ENCODE measurements at regions not wholly inside any gene's neighbourhood (a gene's known extent, or its start where the extent isn't known, plus 50 kb on each side); places are given as distances from the start of the nearest gene placed in this dataset.

DNA sequence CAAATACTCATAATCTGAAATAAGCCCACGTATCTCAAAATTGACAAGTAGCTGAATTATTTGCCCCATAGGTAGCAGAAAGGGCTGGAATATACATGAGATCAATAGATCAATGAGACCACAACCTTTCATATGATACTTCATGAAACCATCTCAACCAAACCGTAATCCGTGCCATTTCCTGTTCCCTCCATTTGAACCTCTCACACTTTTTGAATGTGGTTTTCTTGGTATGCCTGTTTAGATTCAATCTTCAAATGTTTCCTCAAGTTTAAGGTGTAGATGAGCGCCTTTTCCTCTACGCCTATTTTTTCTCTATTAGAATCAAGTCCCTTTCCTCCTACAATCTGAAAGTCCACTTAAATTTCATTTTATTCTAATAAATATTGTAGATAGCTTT is 805.5 kb downstream of the EFNA5 start:
- DNase-seq (no peak), FAIRE-seq (no peak)
- no peaks in the 10 kb centered on the region for H3K9me3 ChIP-seq (ENCODE audit: control insufficient read depth in 2 of 3, insufficient read depth in 1 of 3, low read length in 3 of 3)
- no peak overlapping the region for H3K27ac ChIP-seq (ENCODE audit: low read depth in 2 of 2, low read length in 2 of 2)
- H3K4me1 ChIP-seq (ENCODE audit: control insufficient read depth in 2 of 3, insufficient read depth in 2 of 3, low read depth in 1 of 3, low read length in 3 of 3), result peaks cover 0 to 6% (median 0%) of the 10 kb centered on the region in 3 donors
- TF ChIP-seq, protein P1, sequence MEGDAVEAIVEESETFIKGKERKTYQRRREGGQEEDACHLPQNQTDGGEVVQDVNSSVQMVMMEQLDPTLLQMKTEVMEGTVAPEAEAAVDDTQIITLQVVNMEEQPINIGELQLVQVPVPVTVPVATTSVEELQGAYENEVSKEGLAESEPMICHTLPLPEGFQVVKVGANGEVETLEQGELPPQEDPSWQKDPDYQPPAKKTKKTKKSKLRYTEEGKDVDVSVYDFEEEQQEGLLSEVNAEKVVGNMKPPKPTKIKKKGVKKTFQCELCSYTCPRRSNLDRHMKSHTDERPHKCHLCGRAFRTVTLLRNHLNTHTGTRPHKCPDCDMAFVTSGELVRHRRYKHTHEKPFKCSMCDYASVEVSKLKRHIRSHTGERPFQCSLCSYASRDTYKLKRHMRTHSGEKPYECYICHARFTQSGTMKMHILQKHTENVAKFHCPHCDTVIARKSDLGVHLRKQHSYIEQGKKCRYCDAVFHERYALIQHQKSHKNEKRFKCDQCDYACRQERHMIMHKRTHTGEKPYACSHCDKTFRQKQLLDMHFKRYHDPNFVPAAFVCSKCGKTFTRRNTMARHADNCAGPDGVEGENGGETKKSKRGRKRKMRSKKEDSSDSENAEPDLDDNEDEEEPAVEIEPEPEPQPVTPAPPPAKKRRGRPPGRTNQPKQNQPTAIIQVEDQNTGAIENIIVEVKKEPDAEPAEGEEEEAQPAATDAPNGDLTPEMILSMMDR (IDR thresholded peaks at IDR 0.05; ENCODE audit: borderline replicate concordance, extremely low read depth, insufficient read depth), result no peak
- H3K36me3 ChIP-seq (ENCODE audit: control insufficient read depth in 2 of 3, insufficient read depth in 3 of 3, low read length in 3 of 3), result no peaks in the 10 kb centered on the region
- H3K9ac ChIP-seq (ENCODE audit: low read length in 3 of 3), result no peak overlapping the region
- no peak overlapping the region for H3K4me3 ChIP-seq (ENCODE audit: low read length in 3 of 3)
- intact Hi-C loops (cut with DNase I), result no loop called here
- H3K27me3 ChIP-seq (ENCODE audit: control insufficient read depth, insufficient read depth, low read length), result no peaks in the 10 kb centered on the region

DNA sequence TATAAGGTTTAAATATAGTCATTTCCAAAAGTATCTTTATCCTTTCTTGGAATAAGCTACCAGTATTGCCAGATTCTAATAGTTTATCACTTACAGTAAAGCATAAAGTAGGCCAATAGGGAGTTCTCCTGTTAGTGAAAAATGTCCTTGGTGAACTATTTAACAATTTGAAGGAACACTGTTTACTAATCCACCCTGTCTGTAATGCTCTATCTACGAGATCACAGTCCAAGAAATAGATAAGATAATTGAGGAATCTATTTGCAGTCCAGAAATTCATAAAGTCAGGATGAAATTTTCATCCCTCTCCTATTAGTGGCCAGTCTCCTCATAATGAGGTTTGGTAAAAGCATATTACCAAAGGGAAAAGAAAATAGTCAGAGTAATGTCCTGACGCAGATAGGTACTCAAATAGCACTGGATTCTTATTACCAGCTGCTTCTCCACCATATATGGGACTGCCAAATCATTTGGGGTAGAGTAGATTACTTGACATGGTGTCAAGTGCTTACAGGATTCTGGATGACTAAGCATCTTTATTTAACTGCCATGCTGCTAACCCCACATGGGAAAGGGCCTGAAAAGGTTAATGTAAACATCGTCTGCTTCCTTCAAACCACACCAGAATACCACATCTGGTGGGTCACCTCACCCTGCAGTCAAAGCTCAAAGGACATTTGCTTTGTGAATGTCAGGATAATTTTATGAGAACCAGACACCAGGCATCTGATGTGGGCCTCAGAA is 808.1 kb downstream of the EFNA5 start:
- H3K27ac ChIP-seq (ENCODE audit: low read depth in 2 of 2, low read length in 2 of 2), result no peak overlapping the region
- H3K27me3 ChIP-seq (ENCODE audit: control insufficient read depth, insufficient read depth, low read length), result no peaks in the 10 kb centered on the region
- TF ChIP-seq, protein P1 (IDR thresholded peaks at IDR 0.05; ENCODE audit: borderline replicate concordance, extremely low read depth, insufficient read depth), result no peak
- intact Hi-C loops (cut with DNase I), result no loop called here
- DNase-seq (no peak), FAIRE-seq (no peak)
- peaks cover 0 to 6% (median 0%) of the 10 kb centered on the region in 3 donors for H3K4me1 ChIP-seq (ENCODE audit: control insufficient read depth in 2 of 3, insufficient read depth in 2 of 3, low read depth in 1 of 3, low read length in 3 of 3)
- no peak overlapping the region for H3K9ac ChIP-seq (ENCODE audit: low read length in 3 of 3)
- H3K9me3 ChIP-seq (ENCODE audit: control insufficient read depth in 2 of 3, insufficient read depth in 1 of 3, low read length in 3 of 3), result no peaks in the 10 kb centered on the region
- no peaks in the 10 kb centered on the region for H3K36me3 ChIP-seq (ENCODE audit: control insufficient read depth in 2 of 3, insufficient read depth in 3 of 3, low read length in 3 of 3)
- no peak overlapping the region for H3K4me3 ChIP-seq (ENCODE audit: low read length in 3 of 3)

DNA sequence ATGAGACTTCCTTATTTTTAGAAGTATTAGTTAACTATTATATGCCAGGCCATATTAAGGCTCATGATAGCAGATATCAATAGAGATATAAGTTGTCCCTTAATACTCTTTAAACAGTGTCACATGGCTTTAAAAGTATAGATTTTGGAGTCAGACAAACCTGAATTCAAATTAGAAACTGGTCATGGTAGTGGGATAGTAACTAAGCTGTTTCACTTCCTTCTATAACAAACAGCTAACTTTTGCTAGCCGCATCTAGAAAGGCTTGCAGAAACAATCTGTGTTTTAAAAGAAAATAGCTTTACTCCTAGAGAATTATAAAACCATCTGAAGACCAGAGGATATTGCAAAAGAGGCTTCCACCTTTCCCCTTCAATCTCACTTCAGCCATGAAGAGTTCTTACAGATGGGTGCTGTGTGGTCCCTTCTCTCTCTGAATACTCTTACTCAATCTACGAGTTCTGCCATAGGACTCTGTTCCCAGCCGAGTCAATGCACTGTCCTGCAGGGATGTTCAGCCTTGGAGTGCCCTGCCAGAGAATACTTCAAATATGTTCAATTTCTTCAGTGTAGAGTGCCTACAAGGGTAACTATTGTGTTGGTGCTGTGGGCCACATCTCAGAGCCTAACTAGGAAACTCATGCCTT is 810.2 kb downstream of the EFNA5 start:
- Histone ChIP-seq H3K27me3 (ENCODE audit: control insufficient read depth, insufficient read depth, low read length) (no peaks in the 10 kb centered on the region), H3K9me3 (ENCODE audit: control insufficient read depth in 2 of 3, insufficient read depth in 1 of 3, low read length in 3 of 3) (peaks cover 0 to 4% (median 0%) of the 10 kb centered on the region in 3 donors), H3K36me3 (ENCODE audit: control insufficient read depth in 2 of 3, insufficient read depth in 3 of 3, low read length in 3 of 3) (no peaks in the 10 kb centered on the region), H3K27ac (ENCODE audit: low read depth in 2 of 2, low read length in 2 of 2) (no peak overlapping the region), H3K4me3 (ENCODE audit: low read length in 3 of 3) (no peak overlapping the region), H3K4me1 (ENCODE audit: control insufficient read depth in 2 of 3, insufficient read depth in 2 of 3, low read depth in 1 of 3, low read length in 3 of 3) (peaks cover 0 to 6% (median 0%) of the 10 kb centered on the region in 3 donors), H3K9ac (ENCODE audit: low read length in 3 of 3) (no peak overlapping the region)
- TF ChIP-seq, protein P1 (IDR thresholded peaks at IDR 0.05; ENCODE audit: borderline replicate concordance, extremely low read depth, insufficient read depth), result no peak
- intact Hi-C loops (cut with DNase I), result no loop called here
- no peak for FAIRE-seq
- DNase-seq, result no peak
